GM23338 (cell line): ENCODE measurements at regions not wholly inside any gene's neighbourhood (a gene's known extent, or its start where the extent isn't known, plus 50 kb on each side); places are given as distances from the start of the nearest gene placed in this dataset.

Experiments used
- ATAC-seq: fragments of 200-7000 bp; cut with Tn5 transposase; 3 replicates; pipeline ENCODE4 v1.9.1; 2020
- DNase-seq: peaks from one replicate; pipeline ENCODE4 v3.0.0-alpha.2; 2015; ENCODE audit warnings: low spot score
- H2AFZ ChIP-seq: fragments of 200-600 bp; sonication (generic); 2 replicates; pipeline ENCODE4 v1.8.0; 2016; ENCODE audit warnings: antibody characterized with exemption, mild to moderate bottlenecking, moderate library complexity
- H3F3A ChIP-seq: fragments of 200-600 bp; sonication (generic); replicated peaks from 2 replicates; pipeline ENCODE4 v1.8.0; 2017; ENCODE audit warnings: antibody characterized with exemption, mixed run types, low read depth
- H3K27ac ChIP-seq: fragments of 200-600 bp; sonication (generic); 2 replicates; pipeline ENCODE4 v1.6.1; 2016; ENCODE audit warnings: low read depth
- H3K27me3 ChIP-seq: fragments of 200-600 bp; sonication (generic); 2 replicates; pipeline ENCODE4 v1.8.0; 2016; ENCODE audit warnings: mild to moderate bottlenecking, mixed run types, moderate library complexity; ENCODE audit not compliant: insufficient read depth
- H3K36me3 ChIP-seq: fragments of 200-600 bp; sonication (generic); 2 replicates; pipeline ENCODE4 v1.8.0; 2016; ENCODE audit warnings: mild to moderate bottlenecking; ENCODE audit not compliant: insufficient read depth
- H3K4me1 ChIP-seq: fragments of 200-600 bp; sonication (generic); 2 replicates; pipeline ENCODE4 v1.8.0; 2016; ENCODE audit warnings: mild to moderate bottlenecking, moderate library complexity; ENCODE audit not compliant: insufficient read depth
- H3K4me2 ChIP-seq: fragments of 200-600 bp; sonication (generic); 2 replicates; pipeline ENCODE4 v1.7.1; 2017; ENCODE audit warnings: mixed run types
- H3K4me3 ChIP-seq: fragments of 200-600 bp; sonication (generic); 2 replicates; pipeline ENCODE4 v1.6.1; 2016; ENCODE audit warnings: mixed run types
- H3K79me2 ChIP-seq: fragments of 200-600 bp; sonication (generic); replicated peaks from 2 replicates; pipeline ENCODE4 v1.8.0; 2017; ENCODE audit warnings: mild to moderate bottlenecking; ENCODE audit not compliant: insufficient read depth
- H3K9me2 ChIP-seq: fragments of 200-600 bp; sonication (generic); 2 replicates; pipeline ENCODE4 v1.8.0; 2017; ENCODE audit not compliant: insufficient read depth
- H4K20me1 ChIP-seq: fragments of 200-600 bp; sonication (generic); replicated peaks from 2 replicates; pipeline ENCODE4 v1.8.0; 2017; ENCODE audit warnings: mild to moderate bottlenecking; ENCODE audit not compliant: insufficient read depth
- H3K27ac Mint-ChIP-seq: 2 replicates; pipeline ENCODE4 v1.8.0; 2020; ENCODE audit warnings: inconsistent platforms, mild to moderate bottlenecking, moderate library complexity, mixed read lengths
- H3K27me3 Mint-ChIP-seq: 3 replicates; pipeline ENCODE4 v1.8.0; 2022; ENCODE audit warnings: low read depth, mild to moderate bottlenecking, moderate library complexity, mixed read lengths, inconsistent platforms; ENCODE audit not compliant: insufficient read depth, poor library complexity
- H3K36me3 Mint-ChIP-seq: 3 replicates; pipeline ENCODE4 v1.8.0; 2021; ENCODE audit warnings: low read depth, mild to moderate bottlenecking, inconsistent platforms, moderate library complexity, mixed read lengths
- H3K4me1 Mint-ChIP-seq: 3 replicates; pipeline ENCODE4 v1.8.0; 2020; ENCODE audit warnings: mild to moderate bottlenecking, inconsistent platforms, mixed read lengths
- H3K4me3 Mint-ChIP-seq: 3 replicates; pipeline ENCODE4 v1.8.0; 2021; ENCODE audit warnings: moderate library complexity, mild to moderate bottlenecking, inconsistent platforms, mixed read lengths
- H3K9me3 Mint-ChIP-seq: 3 replicates; pipeline ENCODE4 v1.8.0; 2020; ENCODE audit warnings: moderate library complexity, mild to moderate bottlenecking, inconsistent platforms, mixed read lengths
- CREB1 ChIP-seq: fragments of 250-450 bp; sonication (Bioruptor Pico); IDR thresholded peaks from 2 replicates; pipeline ENCODE4 v1.5.0; 2020; ENCODE audit warnings: low read depth, mild to moderate bottlenecking, moderate library complexity
- CTCF ChIP-seq, 2 experiments: fragments of 200-600 bp in 1 of 2; sonication (generic) in 1 of 2; conservative IDR thresholded peaks; 2 replicates each; pipeline versions ENCODE4 v1.5.1 to v1.6.1; 2016 to 2017; ENCODE audit warnings: antibody characterized with exemption in 2 of 2, low read depth in 2 of 2, mild to moderate bottlenecking in 2 of 2, moderate library complexity in 1 of 2
- ETS1 ChIP-seq: IDR thresholded peaks from 2 replicates; pipeline ENCODE4 v1.6.1; 2016; ENCODE audit warnings: antibody characterized with exemption
- EZH2 ChIP-seq: fragments of 200-600 bp; sonication (generic); IDR thresholded peaks from one replicate; pipeline ENCODE4 v1.8.0; 2017; ENCODE audit warnings: antibody characterized with exemption, mild to moderate bottlenecking, low read depth; ENCODE audit not compliant: unreplicated experiment
- EZH2phosphoT487 ChIP-seq: fragments of 200-600 bp; sonication (generic); IDR thresholded peaks from one replicate; pipeline ENCODE4 v1.8.1; 2018; ENCODE audit warnings: antibody characterized with exemption; ENCODE audit not compliant: unreplicated experiment
- JUNB ChIP-seq: IDR thresholded peaks from one replicate; pipeline ENCODE4 v1.6.1; 2016; ENCODE audit warnings: antibody characterized with exemption; ENCODE audit not compliant: unreplicated experiment
- NANOG ChIP-seq: IDR thresholded peaks from 2 replicates; pipeline ENCODE4 v1.6.1; 2016; ENCODE audit warnings: antibody characterized with exemption, borderline replicate concordance
- POLR2AphosphoS5 ChIP-seq: IDR thresholded peaks from 2 replicates; pipeline ENCODE4 v1.6.1; 2016; ENCODE audit warnings: antibody characterized with exemption, low read depth
- REST ChIP-seq: IDR thresholded peaks from one replicate; pipeline ENCODE4 v1.6.1; 2018; ENCODE audit warnings: antibody characterized with exemption; ENCODE audit not compliant: unreplicated experiment
- STAT1 ChIP-seq: IDR thresholded peaks from one replicate; pipeline ENCODE4 v1.6.1; 2016; ENCODE audit warnings: antibody characterized with exemption; ENCODE audit not compliant: unreplicated experiment
- ZNF114 ChIP-seq: fragments of 250-450 bp; sonication (Bioruptor Pico); IDR thresholded peaks from 2 replicates; pipeline ENCODE4 v1.5.0; 2020; ENCODE audit warnings: mild to moderate bottlenecking, moderate library complexity
- ZNF331 ChIP-seq: fragments of 250-450 bp; sonication (Bioruptor Pico); IDR thresholded peaks from 2 replicates; pipeline ENCODE4 v1.5.0; 2020; ENCODE audit warnings: low read depth, mild to moderate bottlenecking, moderate library complexity
- ZNF462 ChIP-seq: fragments of 250-450 bp; sonication (Bioruptor Pico); IDR thresholded peaks from 2 replicates; pipeline ENCODE4 v1.5.0; 2020; ENCODE audit warnings: mild to moderate bottlenecking, moderate library complexity

- Mint-ChIP-seq H3K4me1 (no peaks in the 10 kb centered on the region), H3K27ac (no peak overlapping the region), H3K27me3 (no peaks in the 10 kb centered on the region), H3K36me3 (peaks cover 8% of the 10 kb centered on the region; the same call in 2 of the 3 replicates), H3K4me3 (no peak overlapping the region), H3K9me3 (peaks cover 9% of the 10 kb centered on the region; the same call in 1 of the 3 replicates)
- no peak for DNase-seq
- H3K36me3 ChIP-seq: no peaks in the 10 kb centered on the region
- ATAC-seq: no peak
- H3K27ac ChIP-seq: no peak overlapping the region
- H3K4me3 ChIP-seq: no peak overlapping the region
- H4K20me1 ChIP-seq: no peaks in the 10 kb centered on the region
- TF ChIP-seq NANOG (no peak), ZNF331 (CRISPR knock-in tag) (no peak), POLR2AphosphoS5 (no peak), EZH2 (no peak), ZNF114 (CRISPR knock-in tag) (no peak), REST (no peak), CREB1 (CRISPR knock-in tag) (no peak), CTCF (conservative IDR thresholded peaks at IDR 0.05; ENCODE audit: low read depth in 2 of 2) (no peak), ETS1 (no peak), ZNF462 (CRISPR knock-in tag) (no peak), JUNB (no peak), EZH2phosphoT487 (no peak), STAT1 (no peak)
- no peaks in the 10 kb centered on the region for H3K79me2 ChIP-seq
- H3K4me1 ChIP-seq: no peaks in the 10 kb centered on the region
- no peaks in the 10 kb centered on the region for H3F3A ChIP-seq
- no peaks in the 10 kb centered on the region for H3K27me3 ChIP-seq
- 0 out of 2 replicates have a peak, but pooled peaks cover 4% of the 10 kb centered on the region for H3K9me2 ChIP-seq
- H3K4me2 ChIP-seq: no peak overlapping the region
- no peak overlapping the region for H2AFZ ChIP-seq
These were observed 1047.5 kb upstream of the CNTNAP5 start for GRCh38 chr2:122977580-122977979.
